Stimulated activated CD4-positive, alpha-beta T cell treated with anti-CD3 and anti-CD28 coated beads, Interleukin-1b, Interleukin-23, amount 100 ng/mL, for 4 hours (primary cell): ENCODE measurements at regions not wholly inside any gene's neighbourhood (a gene's known extent, or its start where the extent isn't known, plus 50 kb on each side); places are given as distances from the start of the nearest gene placed in this dataset.
"Not testable (repeated sequence)": the region's sequence is repeated elsewhere in the genome, so short reads cannot be mapped to it uniquely, and the experiment has no call there.

Experiments used
- DNase-seq, 2 donors: peaks; one replicate each; pipeline ENCODE4 v3.0.0-alpha.2; 2020; ENCODE audit warnings: low read depth in 2 of 2

DNA sequence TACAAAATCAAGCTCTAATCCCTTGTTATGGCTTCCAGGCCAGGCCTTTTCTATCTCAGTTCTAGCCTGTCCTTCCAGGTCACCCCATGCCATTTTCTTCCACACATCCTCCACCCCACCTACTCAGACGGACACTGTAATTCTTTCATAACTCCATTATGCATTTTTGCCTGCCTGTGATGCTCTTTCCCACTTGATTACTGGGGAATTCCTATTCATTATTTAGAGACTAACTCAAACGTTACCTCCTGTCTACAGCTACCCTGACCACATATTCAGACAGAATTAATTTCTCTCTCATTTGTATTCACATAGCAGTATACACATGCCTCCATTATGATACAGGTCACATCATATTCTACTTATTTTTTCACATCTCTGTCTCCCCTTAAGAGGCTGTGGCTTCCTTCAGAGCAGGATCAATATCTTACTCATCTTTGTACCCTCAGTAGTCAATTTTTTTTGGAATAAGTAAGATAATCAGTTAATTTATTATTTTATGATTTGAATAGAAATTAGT lies 156.5 kb upstream of the ZC3H12C start:
- no peak for DNase-seq

DNA sequence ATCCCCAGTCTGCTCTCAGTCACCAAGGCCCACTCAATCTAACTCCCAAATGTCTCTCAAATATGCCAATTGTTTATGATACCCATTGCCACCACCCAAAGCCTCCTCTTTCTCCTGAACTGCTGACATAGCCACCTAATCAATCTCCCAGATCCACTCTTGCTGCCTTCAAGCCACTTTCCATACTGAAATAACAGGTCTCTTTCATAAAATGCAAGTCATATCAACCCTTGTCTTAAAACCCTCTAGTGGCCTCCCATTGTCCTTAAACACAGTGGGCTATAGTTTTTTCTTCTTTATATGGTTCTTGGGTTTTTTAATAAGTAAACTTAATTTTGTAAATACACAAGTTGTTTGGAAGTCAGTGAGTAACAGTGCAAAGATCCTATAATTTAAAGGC lies 155.2 kb upstream of the ZC3H12C start:
- no peak for DNase-seq

DNA sequence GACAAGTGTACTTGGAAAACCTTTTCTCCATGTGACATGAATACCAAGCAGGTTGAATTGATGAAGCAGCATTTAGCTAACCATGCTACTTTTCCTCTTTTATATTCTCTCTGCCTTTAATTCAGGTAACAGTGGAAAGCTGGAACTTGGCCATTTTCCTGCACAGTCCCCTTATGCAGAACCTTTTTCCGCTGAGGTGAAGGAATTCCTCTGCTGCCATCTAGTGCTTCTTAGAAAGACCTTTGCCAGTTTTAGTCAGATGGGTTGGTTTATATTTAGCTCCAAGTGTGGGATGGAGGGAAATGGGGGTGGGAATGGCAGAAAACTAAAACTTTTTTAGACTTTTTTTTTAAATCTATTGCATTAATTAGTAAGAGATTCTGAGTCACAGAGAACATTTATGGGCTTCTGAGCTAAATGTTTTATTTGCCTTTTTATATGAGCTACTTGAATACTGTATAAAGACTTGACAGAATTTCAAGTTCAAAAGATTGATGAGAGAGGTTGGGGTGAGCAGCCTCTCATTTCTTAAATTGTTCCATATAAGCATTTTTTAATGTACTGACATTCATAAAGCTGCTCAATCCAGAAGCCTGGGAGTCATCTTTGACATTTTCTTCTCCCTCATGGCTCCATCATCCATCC lies 153.9 kb upstream of the ZC3H12C start:
- no peak for DNase-seq

DNA sequence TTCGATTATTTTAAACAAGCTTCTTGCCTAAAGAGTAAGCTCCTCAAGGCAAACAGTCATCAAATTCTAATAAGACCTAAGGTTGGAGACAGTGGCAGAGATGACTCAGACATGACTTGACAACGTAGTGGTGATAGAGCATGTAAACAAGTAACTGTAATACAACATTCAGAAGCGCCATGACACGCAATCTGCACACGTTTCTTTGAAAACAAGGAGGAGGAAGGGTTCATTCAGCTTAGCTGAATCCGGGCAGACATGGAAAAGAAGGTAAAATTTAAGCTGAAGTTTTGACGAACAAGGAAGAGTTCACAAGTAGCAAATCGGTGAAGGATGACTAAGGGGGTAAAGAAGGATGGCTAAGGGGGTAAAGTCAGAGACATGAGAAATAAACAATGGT lies 152.4 kb upstream of the ZC3H12C start:
- DNase-seq: no peak

DNA sequence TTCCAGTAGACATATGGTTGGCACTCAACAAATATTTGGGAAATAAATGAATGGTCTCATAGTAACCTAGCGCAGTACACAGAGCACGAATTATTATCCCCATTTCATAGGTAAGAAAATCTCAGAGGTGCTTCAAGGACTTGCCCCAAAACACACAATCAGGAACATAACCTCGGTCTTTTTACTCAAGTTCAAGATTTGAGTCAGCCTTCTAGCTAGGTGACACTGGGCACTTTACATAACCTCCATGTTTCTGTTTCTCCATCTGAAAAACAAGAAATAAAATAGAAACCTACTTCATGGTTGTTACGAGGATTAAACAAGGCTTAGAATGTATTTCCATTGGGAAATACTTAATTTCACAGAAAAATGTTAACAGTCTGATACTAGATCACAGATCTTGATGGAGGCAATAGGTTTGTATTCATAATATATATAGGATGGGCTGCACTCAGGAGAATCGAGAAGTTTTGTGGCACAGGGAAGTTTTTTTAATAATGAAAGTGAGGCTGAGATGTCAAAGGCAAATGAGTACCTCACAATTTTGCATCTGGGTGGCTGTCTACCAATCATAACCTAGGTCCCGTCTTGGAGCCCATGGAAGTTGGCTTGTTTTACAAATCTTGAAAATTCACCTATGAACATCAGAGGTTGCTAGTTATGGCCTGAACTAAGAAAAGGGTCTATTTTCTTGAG lies 147.4 kb upstream of the ZC3H12C start:
- DNase-seq: no peak

DNA sequence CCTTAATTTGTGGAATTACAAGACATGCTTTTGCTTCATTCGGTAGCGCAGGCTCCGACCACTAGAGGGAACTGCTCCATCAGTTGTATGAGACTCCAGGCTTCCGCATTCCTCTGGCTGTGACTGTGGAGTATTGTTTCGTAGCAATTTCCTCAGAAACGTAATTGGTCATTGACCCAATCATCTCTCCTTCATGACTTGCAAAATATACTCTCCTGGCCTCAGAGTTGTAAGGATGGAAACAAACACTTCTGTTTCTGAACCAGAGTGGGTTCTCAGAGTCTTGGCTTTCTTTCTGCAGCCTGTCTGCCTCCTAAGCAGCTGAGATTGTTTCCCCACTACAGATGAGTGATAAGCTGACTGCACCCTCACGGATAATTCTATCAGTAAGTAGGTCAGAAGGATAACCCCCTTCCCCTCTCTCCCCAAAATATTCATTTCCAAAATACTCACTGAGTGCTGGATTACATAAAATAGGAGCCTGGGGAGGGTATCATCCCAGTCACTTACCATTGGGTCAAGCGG lies 146.8 kb upstream of the ZC3H12C start:
- DNase-seq: peak; percentile 7 to 27

DNA sequence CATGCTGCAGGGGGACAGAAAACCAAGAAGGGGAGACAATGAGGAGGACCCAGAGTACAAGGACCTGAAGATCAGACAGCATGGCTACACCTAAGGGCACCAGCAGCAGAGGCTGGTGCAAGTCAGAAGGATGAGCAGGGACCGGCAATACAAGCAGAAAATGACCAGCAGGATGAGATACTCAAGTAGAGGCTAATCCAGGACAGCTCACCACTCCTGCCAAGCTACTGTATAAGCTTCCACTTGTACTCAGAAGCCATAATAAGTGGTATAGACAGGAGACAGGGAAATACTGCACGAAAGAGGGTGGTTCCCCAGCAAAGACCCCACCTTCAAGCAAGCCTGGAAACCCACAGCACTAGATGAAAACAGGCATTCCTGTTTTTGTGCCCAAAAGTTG lies 138.7 kb upstream of the ZC3H12C start:
- DNase-seq: no peak

DNA sequence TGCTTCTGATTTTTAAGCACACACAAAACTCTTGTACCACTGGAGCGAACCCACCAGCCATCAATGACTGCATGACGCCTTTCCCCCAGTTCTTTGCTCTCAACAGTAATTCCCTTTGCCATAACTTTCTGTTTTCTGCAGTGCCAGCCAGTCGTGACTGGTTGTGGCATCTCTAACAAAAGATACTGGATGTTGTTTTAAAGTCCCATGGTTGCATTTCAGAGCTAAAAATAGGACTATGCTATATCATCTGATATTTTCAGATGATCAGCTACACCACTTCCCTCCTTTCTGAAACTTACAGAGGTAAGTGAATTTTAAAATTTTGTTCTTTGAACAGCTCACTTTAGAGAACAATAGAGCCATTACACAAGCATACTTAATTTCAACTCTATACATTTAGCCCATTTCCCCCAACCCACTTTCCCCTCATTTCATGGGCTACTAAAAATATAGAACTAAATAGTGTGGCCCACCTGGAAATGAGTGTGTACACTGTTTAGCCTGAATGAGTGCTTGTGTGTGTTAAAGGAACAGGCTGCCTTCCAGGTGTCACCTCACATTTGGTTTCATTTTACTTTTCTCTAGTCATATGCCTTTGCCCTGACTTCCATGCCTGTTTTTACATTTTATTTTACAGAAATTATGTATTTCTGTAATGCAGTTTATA lies 136.9 kb upstream of the ZC3H12C start:
- DNase-seq: no peak

DNA sequence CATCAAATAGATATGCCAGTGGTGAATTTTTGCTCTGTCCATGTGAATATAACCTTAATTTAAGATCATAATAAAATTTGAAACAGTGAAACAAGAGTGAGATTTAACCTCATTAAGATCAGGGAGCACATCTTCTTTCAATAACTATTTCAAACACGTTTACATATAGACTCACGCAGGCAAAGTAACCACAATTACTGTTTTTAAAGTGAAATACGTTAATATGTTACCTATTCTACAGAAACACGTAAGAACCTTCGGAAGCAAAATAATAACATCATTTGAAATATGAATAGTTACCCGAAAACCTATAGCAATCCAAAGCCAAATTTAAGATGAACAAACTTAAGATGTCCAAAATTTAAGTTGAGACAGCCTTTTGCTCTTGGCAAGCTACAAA lies 136.2 kb upstream of the ZC3H12C start:
- DNase-seq: no peak

DNA sequence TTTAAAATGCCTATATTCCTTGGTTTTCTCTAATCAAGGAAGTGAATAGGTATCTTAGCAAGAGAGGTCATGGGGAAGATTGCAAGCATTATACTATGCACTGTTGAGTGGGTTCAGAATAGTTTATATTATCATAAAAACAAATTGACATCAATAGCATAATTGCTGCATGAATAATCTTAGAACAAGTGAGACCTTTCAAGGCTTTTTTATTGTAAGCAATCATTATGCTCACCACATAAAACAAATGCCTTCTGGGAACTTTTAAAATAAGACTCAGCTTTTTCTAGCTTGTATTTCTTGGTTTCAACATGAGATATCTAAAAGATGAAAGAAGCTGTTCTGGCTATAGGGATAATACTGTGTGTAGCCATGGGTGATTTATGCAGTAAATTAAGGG lies 135.6 kb upstream of the ZC3H12C start:
- no peak for DNase-seq

DNA sequence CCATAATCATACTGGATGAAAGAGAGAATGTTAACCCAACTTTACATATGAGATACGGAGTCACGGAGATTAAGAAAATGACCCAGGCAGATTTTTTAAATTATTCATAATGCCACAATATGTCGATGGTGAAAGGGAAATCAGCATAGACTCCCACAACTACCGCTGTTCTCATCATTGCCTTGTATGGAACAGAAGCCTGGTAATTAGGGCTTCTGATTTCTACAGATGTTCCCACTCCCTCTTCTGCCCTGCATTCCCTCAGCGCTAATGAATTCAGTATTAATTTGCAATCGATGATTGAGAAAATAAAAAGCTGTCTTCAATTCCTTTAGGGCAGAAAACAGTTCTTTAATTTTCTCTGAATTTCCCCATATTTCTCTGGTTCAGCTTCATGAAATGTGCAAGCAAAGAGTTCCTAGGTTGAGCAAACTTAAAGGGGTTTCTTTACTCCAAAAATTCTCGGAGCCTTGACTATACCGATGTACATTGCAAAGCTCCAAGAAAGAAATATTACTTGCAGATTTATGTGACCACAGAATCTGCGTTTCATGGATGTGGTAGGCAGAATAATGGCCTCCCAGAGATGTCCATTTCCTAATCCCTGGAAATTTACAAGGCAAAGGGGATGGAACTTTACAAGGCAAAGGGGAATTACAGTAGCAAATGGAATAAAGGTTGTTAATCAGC lies 134.9 kb upstream of the ZC3H12C start:
- DNase-seq: no peak

DNA sequence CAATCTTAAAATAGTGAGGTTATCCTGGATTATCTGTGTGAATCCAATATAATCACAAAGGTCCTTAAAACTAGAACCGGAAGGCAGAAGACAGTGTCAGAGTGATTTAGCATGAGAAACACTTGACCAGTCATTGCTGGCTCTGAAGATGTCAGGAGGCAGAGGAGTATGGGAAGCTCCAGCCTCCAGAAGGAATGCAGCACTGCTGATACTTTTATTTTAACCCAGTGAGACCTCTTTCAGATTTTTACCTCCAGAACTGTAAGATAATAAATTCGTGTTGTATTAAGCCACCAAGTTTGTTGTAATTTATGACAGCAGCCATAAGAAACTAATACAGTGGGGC lies 134.4 kb upstream of the ZC3H12C start:
- DNase-seq: no peak

DNA sequence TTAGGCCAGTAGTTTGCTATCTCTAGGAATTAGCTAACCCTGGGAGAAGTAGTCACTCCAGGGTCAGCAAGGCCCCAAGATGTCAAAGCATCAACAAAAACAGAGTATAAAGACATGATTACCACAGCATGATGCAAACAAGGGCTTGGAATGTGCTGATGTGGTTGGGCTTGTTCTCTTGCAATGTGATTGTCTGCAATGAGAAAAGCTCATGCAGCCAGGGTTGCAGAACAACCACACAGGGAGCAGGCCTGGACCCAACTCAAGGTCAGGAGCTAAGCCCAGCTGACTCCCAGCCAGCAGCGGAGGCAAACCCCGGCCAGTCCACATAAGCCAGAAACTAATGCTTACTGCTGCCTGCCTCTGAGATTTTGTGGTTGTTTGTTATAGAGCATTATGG lies 132.4 kb upstream of the ZC3H12C start:
- DNase-seq: no peak

DNA sequence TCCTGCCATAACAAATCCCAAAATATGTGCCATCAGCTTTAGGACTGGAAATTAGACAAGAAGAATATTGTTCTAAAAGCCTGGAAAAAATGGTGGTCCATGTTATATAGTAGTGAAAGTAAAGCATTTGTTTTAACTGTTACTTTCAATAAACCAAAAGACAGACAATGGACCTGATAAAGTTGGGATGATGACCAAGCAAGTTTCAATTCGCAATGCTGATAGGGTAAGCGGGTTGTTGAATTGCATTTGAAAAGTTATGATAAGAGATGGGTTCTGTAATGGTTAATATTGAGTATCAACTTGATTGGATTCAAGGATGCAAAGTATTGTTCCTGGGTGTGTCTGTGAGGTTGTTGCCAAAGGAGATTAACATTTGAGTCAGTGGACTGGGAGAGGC lies 131.9 kb upstream of the ZC3H12C start:
- DNase-seq: no peak

DNA sequence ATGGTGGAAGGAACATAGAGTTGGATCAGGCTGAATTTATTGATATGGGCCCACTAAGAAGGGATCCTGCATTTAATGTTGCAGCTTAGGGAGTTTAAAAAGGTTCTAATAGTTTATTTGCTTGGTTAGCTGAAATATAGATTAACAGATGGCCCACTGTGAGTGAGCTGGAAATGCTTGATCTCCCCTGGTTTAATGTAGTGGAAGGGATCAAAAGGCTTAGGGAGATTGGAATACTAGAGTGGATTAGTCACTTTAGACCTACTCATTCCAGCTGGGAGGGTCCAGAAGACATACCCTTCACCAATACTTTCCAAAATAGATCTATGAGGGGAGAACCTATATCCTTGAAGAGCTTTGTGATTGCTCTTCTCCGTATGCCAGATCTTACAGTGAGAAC lies 130.1 kb upstream of the ZC3H12C start:
- no peak for DNase-seq

DNA sequence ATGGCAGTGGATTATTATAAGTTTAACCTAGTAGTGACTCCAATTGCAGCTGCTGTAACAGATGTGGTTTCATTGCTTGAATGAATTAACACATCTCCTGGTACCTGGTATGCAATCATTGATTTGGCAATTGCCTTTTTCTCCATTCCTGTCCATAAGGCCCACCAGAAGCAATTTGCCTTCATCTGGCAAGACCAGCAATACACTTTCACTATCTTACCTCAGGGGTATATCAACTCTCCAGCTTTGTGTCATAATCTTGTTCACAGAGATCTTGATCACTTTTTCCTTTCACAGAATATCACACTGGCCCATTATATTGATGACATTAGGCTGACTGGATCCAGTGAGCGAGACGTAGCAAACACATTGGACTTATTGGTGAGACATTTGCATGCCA lies 128.7 kb upstream of the ZC3H12C start:
- no peak for DNase-seq

DNA sequence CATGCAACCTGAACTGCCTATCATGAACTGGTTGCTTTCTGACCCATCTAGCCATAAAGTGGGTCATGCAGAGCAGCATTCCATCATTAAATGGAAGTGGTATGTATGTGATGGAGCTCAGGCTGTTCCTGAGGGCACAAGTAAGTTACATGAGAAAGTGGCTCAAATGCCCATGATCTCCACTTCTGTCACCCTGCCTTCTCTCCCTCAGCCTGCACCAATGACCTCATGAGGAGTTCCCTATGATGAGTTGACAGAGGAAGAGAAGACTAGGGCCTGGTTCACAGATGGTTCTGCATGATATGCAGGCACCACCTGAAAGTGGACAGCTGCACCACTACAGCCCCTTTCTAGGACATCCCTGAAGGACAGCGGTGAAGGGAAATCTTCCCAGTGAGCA lies 127.7 kb upstream of the ZC3H12C start:
- not testable (repeated sequence) for DNase-seq

DNA sequence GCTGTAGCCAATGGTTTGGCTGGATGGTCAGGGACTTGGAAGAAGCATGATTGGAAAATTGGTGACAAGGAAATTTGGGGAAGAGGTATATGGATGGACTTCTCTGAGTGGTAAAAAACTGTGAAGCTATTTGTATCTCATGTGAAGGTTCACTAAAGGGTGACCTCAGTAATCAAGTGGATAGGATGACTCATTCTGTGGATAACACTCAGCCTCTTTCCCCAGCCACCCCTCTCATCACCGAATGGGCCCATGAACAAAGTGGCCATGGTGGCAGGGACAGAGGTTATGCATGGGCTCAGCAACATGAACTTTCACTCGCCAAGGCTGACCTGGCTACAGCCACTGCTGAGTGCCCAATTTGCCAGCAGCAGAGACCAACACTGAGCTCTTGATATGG lies 127.3 kb upstream of the ZC3H12C start:
- not testable (repeated sequence) for DNase-seq

DNA sequence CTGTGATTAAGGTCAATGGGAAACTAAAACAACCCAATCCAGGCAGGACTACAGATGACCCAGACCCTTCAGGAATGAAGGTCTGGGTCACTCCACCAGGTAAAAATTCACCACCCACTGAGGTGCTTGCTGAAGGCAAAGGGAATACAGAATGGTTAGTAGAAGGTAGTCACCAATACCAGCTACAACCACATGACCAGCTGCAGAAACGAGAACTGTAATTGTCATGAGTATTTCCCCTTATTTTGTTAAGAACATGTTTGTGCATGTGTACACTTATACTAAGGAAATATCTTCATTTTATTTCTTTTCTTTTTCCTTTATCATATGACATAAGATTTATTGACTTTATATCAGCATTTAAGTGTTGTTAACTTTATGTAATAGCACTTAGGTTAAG lies 126.1 kb upstream of the ZC3H12C start:
- not testable (repeated sequence) for DNase-seq

DNA sequence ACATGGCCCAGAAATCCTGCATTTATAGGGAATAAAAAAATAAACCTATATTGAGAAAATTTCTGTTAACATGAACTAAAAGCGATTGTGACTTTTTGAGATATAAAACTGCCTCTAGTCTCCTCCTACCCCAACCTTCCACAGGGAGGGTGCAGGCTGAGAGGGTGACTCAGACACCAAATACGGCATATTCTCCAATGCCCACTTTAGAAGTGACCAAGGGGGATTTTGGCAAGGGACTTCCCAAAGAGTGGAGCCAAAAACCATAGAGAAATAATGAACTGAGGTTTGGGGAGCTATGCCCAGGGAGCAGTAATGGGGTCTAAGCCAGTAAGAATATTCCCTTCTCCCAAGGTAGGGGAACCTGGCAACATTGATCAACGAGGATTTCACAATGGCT lies 124.9 kb upstream of the ZC3H12C start:
- DNase-seq: no peak

DNA sequence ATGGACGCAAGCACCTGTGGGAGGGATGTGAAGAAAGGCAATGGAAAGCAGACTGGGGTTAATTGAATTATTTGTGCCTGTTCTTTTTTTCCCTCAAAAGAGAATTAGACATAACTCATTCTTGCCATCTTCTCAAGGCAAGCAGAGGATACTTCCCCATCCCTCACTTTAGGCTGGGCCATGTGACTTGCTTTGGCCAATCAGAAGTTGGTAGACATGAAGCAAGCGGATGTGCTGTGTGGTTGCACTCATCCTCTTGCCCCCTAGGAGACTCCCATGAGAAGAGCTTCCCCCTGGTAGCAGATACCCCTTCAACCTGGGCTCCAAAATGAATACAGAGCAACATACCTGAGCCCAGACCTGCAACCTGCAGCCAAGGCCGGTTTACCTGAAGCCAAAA lies 124.4 kb upstream of the ZC3H12C start:
- DNase-seq: no peak

DNA sequence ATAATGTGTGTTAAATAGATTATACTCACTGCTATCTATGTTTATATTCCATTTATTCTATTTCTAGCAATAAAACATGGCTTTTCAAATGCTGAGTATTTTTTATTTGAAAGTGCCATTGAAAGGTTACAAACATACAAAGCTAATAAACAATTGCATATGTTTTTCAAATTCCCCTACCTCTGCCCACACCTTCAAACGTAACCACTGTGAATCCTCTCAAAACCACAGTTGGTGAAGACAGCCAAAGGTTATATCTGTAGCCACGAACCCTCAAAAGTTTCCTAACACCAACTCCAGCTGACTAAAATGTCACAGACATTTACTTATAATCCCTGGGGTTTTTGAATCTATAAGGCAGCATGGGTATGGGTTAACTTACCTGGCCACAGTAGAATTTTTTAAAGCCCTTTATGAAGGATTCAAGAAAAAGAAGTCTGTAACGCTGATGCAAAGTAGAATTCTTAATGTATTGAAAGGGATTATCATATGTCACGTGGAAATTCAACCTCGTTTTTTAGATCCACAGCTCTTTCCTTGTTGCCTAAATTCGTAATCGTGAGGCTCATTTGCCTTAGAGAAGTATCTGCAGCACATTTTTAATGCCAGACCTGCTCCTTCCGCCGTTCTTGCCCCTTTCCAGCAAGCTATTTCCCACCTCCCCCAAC lies 122.5 kb upstream of the ZC3H12C start:
- DNase-seq: no peak
